ENCODE measurements at regions not wholly inside any gene's neighbourhood (a gene's known extent, or its start where the extent isn't known, plus 50 kb on each side); places are given as distances from the start of the nearest gene placed in this dataset.

- no peak for TF ChIP-seq CTCF (IDR thresholded peaks at IDR 0.05)
- no peak for TF ChIP-seq POLR2A (IDR thresholded peaks at IDR 0.05)
These were observed 166.2 kb upstream of the NFIA start for GRCh38 chr1:60916199-60916598.

Data from thyroid gland (tissue), 4 donors.